Activated CD4-positive, alpha-beta T cell treated with anti-CD3 and anti-CD28 coated beads, Interleukin-2, amount 50 U/mL, for 4 hours (primary cell): ENCODE measurements at regions not wholly inside any gene's neighbourhood (a gene's known extent, or its start where the extent isn't known, plus 50 kb on each side); places are given as distances from the start of the nearest gene placed in this dataset.
"Not testable (repeated sequence)": the region's sequence is repeated elsewhere in the genome, so short reads cannot be mapped to it uniquely, and the experiment has no call there.

Experiments used
- DNase-seq, 2 experiments: peaks; one replicate each; pipeline ENCODE4 v3.0.0-alpha.2; 2020

DNA sequence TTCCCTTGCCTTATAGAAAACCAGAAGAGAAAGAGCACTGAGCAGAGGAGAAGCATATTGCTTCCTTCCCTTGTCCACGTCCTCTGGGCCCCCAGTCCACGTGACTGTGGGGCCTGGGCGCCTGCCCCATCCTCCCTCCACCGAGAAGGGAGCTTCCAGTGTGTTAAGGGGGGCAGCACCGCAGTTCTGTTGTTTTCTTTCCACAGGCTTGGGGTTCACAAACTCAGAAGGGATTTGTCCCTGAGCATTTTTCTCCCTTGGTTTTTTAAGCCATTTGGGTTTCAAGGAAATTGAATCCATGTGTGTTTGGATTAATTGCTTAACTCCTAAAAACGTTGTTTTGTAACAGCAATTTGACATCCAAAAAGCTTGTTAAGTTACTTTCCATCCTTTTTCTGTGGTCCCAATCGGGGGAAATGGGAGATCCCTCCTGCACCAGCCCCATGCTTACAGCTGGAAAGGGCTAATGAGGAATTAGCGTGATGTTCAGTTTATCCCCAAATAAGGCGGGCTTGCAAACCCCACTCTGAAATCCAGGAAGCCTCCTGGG, 347.5 kb upstream of the TNRC6C start:
- DNase-seq = no peak

DNA sequence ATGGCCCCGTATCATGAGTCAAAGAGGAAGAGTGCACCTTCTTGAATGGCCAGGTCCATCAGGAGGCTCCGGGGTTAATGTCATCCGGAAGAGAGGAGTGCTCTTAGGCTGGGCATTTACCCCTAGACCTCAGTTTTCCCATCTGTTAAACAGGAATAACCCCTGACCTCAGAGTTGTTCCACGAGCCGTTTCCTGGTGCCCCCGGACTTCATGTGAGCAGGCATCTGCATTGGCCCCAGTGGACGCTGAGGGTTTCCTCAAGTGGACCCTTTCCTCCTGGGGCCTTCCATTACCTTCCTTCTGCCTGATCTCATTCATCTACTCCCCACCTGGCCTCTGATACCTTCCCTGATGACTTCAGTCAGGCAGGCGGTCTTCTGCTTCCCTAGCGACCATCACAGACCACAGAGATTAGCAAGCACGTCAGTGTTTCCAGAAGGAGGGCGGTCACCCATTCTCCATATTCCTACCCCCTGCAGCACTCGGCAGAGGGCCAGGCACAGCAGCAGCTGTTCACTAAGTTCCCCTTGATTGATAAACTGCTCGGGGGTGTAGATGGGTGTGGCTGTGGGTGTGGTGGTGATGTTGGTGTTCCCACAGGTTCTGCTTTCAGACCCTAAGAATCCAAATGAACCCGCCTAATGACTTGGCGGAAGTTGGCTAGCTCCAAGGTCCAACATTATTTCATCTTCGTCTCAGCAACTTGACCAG, 346.6 kb upstream of the TNRC6C start:
- DNase-seq = no peak

DNA sequence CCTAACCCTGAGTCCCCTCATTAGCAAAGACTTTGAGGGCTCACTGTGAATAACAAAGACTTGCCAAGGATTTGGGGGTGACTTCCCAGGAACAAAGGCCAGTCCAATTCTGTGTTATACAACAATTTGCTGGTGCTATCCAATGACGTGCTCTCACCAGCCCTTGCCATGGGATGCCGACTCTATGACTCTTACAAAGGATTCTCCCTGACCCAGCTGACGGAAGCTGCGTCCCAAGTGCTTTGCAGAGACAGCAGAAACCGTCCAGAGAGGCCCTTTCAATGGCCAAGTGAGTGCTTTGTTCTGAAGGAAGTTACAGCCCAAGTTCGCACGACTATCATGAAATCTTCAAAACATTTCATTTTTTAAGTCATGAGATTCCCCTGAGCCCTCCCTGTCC, 345.3 kb upstream of the TNRC6C start:
- DNase-seq = no peak

DNA sequence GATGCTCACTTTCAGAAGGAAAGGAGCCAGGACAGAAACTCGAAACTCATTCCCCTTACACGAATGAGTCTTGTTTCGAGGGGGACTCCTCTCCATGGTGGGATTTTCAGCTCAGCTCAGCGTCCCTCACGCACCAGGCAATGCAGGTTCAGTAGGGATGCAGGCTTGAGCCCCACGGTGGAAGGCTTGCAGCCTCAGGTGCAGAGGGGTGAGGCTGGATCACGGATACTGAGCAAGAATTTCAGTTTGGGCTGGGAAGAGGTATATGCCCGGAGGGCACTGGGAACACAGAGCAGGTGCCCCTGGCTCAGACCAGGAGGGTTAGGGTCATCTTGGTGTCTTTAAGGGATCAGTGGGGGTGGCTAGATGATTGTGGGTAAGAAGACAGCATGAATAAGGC, 344.9 kb upstream of the TNRC6C start:
- DNase-seq = no peak

DNA sequence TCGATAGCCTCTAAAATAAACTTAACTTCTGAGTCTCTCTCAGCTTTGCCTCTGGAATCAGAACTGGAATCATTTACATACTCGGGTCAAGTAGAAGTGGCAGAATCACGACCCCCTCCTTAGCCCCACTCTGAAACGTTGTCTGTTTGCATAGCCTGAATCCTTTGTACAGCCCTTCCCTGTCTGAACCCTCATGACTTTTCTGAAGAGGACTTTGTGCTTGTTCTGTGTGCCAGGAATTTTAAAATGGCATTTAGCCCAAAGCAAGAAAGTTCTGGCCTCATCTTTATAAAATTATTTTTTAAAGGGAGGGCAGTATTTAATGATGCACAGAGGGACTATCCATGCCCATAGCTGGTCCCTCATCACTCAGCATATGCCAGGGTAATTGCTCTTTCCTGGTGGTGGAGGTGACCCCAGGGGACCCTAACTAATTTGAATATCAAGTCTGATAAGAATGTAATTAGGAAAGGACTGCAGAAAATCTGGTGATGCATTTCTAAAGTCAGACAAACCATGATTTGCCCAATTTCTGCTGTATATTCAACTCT, 342.7 kb upstream of the TNRC6C start:
- DNase-seq = no peak

DNA sequence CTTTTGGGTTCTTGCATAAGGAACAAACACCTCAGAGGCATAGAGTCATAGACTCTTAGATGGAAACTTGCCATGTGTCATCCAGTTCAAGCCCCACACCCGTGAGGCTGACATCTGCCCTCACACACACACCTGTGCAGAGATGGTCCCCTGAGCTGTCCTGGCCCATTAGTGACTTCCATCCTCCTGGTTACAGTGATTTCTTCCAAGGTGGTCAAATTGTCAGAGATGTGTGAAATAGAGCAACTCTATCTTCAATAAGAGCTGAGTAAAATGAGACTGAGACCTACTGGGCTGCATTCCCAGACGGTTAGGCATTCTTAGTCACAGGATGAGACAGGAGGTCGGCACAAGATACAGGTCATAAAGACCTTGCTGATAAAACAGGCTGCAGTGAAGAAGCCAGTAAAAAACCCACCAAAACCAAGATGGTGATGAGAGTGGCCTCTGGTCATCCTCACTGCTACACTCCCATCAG, 342.2 kb upstream of the TNRC6C start:
- DNase-seq = no peak

DNA sequence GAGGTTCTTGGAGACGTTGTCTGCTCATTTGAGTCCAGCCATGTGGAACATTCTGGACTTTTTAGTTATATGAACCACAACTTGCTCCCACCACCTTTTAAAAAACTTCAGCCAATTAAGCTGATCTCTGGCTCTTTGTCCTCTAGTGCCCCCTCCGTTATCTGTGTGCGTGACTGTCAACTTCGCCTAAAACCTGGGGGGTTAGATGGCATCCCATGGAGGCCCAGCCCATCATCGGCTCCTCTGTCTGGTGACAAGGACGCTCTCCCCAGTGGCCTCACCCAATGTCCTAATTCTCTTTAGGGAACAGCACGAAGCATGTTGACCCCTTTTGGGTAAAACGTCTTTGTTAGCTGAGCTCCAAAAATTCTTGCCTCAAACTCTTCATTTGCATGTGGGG, 341.0 kb upstream of the TNRC6C start:
- no peak for DNase-seq

DNA sequence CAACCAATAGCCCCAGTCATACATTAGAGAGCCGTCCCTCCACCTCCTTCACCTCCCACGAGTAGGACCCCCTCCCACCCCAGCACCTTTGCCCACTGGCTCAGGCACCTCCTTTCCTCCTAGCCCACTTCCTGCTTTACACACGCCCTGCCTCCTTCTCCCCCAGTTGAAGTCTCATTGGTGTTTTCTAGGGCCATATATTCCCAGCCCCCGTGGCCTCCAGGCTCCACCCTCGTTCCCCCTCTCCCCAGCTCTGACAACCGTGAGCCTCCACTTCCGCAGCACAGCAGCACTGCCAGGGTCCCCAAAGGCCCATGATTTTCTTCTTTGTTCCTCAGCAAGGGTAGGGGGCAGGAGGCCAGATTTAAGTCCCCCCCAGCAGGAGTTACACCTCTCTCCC, 340.3 kb upstream of the TNRC6C start:
- DNase-seq = no peak

DNA sequence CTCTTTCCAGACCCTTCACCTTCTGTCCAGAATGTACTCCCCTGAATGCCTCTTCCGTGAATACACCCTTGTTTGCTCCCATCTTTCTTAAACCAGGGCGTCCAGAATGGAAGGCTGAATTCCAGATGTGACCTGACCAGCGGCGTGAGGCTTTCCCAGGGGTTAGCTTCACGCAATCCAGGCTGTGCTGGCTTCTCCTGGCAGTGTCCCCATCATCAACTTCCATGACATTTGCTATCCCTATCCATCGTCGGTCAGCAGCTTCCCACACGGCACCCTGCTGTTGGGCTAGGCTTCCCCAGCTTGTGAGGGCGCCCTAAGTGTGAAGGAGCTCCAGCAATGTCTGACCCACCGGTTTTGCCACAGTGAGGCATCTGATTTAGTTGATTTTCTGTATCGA, 339.8 kb upstream of the TNRC6C start:
- DNase-seq = no peak

DNA sequence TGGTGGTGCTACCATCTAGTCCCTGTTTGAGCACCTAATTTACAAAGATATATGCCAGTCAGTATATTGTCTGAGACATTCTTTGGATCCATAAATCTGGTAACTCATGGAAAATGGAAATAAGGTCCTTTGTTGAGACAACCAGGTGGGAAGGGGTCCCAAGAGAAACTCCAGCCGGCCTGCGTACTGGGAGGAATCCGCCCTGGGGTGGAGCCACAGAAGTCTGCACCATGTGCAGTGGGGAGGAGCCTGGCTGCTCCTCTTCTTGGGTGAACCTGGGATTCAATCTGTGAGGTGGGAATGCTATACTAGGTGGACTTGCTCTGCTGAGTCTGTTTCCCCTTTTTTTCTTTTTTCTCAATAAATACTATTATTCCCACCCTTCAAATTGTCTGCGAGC, 339.2 kb upstream of the TNRC6C start:
- no peak for DNase-seq

DNA sequence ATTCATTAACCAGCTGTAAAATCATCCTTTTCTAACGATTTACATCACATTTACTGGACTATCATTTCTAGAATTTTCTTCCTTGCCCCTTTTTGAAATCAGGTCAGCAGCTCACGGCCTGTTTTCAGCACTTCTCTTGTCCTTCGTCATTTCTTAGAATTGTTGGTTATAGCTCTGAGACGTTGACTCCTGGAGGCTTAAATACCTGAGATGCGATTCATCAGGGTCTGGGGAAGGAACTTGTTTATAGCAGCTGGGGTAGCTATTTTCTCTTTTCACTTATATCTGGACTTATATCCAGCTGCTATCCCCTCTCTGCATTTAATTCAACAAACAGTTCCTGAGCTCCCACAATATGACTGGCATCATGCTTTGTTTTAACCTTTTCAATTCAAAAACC, 338.7 kb upstream of the TNRC6C start:
- DNase-seq = no peak

DNA sequence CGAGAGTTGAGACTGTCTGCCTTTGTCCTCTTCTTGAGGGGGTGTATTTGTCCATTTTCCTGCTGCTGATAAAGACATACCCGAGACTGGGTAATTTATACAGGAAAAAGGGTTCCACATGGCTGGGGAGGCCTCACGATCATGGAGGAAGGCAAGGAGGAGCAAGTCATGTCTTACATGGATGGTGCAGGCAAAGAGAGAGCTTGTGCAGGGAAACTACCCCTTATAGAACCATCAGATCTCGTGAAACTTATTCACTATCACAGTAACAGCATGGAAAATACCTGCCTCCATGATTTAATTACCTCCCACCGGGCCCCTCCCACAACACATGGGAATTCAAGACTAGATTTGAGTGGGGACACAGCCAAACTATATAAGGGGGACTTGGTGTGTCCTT, 338.2 kb upstream of the TNRC6C start:
- DNase-seq = no peak

DNA sequence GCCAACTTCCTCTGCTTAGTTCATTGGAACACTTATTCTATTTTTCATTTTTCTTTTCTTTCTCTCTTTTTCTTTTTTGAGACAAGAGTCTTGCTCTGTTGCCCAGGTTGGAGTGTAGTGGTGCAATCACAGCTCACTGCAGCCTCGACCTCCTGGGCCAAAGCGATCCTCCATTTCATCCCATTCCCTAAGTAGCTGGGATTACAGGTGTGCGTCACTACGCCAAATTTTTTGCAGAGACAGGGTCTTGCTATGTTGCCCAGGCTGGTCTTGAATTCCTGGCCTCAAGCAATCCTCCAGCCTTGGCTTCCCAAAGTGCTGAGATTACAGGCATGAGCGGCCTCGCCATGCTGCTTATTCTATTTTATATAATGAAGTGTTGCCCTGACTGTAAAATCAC, 336.4 kb upstream of the TNRC6C start:
- DNase-seq = not testable (repeated sequence)

DNA sequence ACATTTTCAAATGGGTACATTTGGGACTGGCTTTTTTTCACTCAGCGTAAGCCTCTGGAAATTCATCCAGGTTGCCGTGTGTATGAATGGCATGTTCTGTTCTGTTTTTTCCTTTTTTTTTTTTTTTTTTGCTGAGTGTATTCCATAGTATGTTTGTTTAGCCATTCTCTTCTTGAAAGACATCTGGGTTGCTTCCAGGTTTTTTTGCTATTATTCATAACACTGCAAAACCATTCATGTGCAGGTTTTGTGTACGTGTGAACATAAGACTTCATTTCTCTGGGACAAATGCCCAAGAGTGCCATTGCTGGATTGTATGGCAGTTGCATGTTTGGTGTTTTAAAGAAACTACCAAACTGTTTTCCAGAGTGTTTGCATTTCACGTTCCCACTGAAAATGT, 335.9 kb upstream of the TNRC6C start:
- no peak for DNase-seq

DNA sequence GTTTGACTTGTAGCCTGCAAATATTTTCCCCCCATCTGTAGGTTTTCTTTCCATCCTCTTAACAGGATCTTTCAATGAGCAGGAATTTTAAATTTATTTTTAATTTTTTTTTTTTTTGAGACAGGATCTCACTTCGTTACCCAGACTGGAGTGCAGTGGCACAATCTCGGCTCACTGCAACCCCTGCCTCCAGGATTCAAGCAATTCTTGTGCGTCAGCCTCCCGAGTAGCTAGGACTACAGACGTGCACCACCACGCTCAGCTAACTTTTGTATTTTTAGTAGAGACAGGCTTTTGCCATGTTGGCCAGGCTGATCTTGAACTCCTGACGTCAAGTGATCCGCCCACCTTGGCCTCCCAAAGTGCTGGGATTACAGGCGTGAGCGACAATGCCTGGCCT, 335.2 kb upstream of the TNRC6C start:
- DNase-seq = not testable (repeated sequence)

DNA sequence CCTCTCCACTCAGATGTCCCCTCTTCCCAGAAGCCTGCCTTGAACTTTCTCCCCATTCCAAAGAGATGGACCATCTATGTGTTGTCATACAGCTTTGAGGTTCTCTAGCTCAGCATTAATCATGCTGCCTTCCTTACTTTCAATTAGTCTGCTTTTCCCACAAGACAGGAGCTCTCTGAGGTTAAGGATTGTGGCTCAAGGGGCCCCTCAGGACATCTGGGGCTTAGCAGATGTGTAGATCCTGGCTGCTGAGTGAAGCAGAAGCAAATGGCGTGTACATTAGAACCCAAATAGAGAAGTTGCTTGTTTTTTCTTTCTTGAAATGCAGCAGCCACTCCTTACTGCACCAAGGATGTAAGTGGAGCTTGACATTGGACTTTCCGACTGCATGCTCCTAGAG, 330.5 kb upstream of the TNRC6C start:
- no peak for DNase-seq

DNA sequence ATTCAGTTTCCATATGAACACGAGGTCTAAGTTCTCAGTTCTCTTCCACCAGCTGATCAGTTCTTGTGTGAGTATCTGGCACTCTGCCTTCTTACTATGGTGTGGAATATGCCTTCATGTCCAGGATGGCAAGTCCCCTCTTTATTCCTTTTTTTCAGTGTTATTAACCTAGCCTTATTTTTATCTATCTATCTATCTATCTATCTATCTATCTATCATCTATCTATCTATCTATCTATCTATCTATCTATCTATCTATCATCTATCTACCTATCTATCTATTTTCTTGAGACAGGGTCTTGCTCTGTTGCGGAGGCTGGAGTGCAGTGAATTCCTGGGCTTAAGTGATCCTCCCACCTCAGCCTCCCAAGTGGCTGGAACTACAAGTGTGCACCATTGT, 329.2 kb upstream of the TNRC6C start:
- DNase-seq = not testable (repeated sequence)

DNA sequence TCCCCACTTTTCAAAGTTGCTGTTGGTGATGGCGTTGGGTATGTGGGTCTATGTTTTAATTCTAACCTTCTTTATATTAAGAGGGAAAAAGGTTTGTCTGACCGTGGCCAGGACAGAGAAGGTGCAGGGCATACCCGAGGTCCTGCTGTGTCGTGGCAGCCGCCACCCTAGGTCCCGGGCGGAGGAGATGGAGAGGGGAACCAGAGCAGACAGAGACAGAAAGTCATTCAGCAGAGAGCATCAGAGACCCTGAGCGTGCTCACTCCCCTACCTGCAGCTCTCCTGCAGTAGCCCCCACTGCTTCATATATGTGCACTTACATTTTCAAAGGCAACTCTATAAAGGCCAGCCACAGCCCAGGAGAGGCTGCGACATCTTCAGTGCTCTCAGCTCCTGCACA, 327.2 kb upstream of the TNRC6C start:
- no peak for DNase-seq

DNA sequence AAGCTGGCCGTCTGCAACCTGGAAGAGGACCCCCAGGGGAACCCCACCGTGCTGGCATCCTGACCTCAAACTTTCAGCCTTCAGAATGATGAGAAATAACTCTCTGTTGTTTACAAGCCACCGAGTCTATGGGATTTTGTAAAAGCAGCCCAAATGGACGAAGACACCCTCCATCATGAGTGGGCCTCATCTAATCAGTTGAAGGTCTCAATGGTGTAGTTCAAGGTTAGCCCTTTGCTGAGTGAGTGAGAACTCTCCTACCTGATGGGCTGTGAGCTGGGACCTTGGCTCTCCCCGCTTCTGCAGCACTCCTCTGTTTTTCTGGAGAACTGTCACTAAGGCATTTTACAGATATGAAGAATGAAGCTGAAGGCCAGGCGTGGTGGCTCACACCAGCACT, 325.9 kb upstream of the TNRC6C start:
- no peak for DNase-seq

DNA sequence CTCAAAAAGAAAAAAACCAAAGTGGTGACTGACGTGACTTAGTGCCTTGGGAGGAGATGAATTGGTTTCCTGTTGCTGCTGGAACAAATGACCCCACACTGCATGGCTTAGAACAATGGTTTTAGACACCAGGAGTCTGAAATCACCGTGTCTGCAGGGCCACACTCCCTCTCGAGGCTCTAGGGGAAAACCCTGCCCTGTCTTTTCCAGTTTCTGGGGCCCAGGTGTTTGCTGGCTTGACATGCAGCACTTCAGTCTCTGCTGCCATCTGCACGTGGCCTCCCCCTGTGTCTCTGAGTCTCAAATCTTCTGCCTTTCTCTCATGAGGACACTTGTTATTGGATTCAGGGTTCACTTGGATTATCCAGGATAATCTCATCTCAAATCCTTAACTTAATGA, 323.8 kb upstream of the TNRC6C start:
- no peak for DNase-seq

DNA sequence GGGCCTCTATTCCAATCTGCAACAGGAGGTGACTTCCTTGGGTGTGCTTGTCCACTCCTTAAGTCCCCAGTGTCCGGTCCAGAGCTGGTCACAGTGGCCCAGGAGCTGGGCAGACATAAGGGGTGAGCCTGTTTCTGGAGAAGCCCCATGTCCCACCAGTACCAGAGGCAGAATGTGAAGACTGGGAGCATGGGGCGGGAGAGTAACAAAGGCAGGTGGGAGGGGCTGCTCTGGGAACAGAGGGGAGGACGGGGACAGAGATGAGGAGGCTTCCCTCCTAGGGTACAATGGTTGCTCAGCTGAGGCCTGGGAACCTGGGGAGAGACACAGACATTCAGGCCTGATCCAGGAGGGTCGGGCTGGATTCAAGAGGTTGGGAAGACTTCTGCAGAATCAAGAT, 323.3 kb upstream of the TNRC6C start:
- DNase-seq = no peak

DNA sequence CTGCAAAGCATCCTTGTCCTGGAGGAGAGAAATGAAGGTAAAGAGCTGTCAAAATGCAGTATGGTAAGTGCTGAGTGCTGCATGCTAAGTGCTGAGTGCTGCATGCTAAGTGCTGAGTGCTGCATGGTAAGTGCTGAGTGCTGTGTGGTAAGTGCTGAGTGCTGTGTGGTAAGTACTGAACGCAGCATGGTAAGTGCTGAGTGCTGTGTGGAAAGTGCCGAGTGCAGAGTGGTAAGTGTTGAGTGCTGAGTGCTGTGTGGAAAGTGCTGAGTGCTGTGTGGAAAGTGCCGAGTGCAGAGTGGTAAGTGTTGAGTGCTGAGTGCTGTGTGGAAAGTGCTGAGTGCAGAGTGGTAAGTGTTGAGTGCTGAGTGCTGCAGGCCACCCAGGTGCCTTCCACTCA, 322.7 kb upstream of the TNRC6C start:
- DNase-seq = not testable (repeated sequence)

DNA sequence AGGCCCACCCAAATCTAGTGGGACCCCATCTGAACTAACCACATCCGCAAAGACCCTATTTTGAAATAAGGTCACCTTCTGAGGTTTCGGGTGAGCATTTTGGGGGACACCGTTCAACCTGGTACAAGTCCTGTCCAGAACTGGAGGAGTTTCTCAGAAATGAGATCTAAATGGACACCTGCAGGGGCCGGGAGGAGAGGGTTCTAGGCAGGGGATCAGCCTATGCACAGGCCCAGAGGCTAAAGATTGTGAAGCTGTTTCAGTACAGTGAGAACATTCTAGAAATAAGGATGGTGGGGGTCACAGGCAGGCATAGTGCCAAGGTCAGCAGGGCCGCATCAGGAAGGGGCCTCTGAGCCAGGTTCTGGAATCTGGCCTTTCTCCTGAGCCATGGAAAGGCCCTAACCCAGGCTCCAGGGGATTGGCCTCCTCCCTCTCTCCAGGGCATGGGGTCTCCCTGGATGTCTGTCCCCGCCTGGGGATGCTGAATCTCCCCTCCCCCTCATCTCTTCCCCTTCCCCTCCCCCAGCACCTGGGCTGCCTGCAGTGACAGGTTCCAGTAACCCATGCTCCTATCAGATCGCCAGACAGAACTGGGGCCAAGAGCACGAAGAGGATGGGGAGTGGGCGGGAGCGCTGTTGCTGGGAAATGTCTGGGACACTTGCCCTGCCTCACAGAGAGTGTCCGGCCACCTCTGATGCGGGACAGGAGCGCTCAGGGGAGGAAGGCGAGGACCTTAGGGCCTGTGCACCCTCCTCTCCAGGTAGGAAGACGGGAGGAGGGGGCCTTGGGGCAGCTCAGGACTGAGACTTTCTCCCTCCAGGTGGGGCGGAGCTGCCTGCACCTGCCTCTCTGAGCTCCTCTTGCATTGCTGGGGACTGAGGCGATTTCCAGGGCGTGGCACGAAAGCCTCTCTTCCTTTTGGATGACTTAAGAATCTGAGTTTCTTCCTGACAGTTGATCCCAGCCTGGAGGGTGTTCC, 321.4 kb upstream of the TNRC6C start:
- no peak for DNase-seq
